ENCODE measurements at regions not wholly inside any gene's neighbourhood (a gene's known extent, or its start where the extent isn't known, plus 50 kb on each side); places are given as distances from the start of the nearest gene placed in this dataset.

- TF ChIP-seq, protein P1, sequence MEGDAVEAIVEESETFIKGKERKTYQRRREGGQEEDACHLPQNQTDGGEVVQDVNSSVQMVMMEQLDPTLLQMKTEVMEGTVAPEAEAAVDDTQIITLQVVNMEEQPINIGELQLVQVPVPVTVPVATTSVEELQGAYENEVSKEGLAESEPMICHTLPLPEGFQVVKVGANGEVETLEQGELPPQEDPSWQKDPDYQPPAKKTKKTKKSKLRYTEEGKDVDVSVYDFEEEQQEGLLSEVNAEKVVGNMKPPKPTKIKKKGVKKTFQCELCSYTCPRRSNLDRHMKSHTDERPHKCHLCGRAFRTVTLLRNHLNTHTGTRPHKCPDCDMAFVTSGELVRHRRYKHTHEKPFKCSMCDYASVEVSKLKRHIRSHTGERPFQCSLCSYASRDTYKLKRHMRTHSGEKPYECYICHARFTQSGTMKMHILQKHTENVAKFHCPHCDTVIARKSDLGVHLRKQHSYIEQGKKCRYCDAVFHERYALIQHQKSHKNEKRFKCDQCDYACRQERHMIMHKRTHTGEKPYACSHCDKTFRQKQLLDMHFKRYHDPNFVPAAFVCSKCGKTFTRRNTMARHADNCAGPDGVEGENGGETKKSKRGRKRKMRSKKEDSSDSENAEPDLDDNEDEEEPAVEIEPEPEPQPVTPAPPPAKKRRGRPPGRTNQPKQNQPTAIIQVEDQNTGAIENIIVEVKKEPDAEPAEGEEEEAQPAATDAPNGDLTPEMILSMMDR (IDR thresholded peaks at IDR 0.05): no peak
- no peak for TF ChIP-seq POLR2A (IDR thresholded peaks at IDR 0.05)
These were observed 801.9 kb downstream of the TECRL start for GRCh38 chr4:63607169-63607872.

Measured in esophagus squamous epithelium (tissue), 4 donors.